NCI-H2196 treated with DMSO at 0.1 percent for 48 hours (cell line): ENCODE measurements at regions not wholly inside any gene's neighbourhood (a gene's known extent, or its start where the extent isn't known, plus 50 kb on each side); places are given as distances from the start of the nearest gene placed in this dataset.

Experiments used
- DNase-seq: peaks from one replicate; lab custom pipeline; 2025; ENCODE audit not compliant: unreplicated experiment; lab: John Stamatoyannopoulos, UW

- DNase-seq = no peak
Measured at GRCh38 chr10:75347186-75347585, 54.4 kb downstream of the ZNF503 start.

- DNase-seq = no peak
Measured at GRCh38 chr10:75345738-75346137, 55.8 kb downstream of the ZNF503 start.

GRCh38 chr10:75344170-75344569 lies 57.4 kb downstream of the ZNF503 start:
- no peak for DNase-seq

GRCh38 chr10:75342397-75342796 lies 59.2 kb downstream of the ZNF503 start:
- DNase-seq = no peak

GRCh38 chr10:75335983-75336382 lies 65.6 kb downstream of the ZNF503 start:
- DNase-seq = no peak

GRCh38 chr10:75335191-75335590 lies 66.4 kb downstream of the ZNF503 start:
- DNase-seq = no peak

GRCh38 chr10:75334720-75335119 lies 66.8 kb downstream of the ZNF503 start:
- DNase-seq = no peak

GRCh38 chr10:75332081-75332480 lies 69.5 kb downstream of the ZNF503 start:
- DNase-seq = no peak

GRCh38 chr10:75331081-75331480 lies 70.5 kb downstream of the ZNF503 start:
- no peak for DNase-seq

- no peak for DNase-seq
Measured at GRCh38 chr10:75329190-75329745, 72.3 kb downstream of the ZNF503 start.

- no peak for DNase-seq
Measured at GRCh38 chr10:75326306-75326705, 75.3 kb downstream of the ZNF503 start.

- DNase-seq = no peak
Measured at GRCh38 chr10:75319274-75319673, 82.3 kb downstream of the ZNF503 start.

- DNase-seq = no peak
Measured at GRCh38 chr10:75314570-75314969, 78.8 kb upstream of the COMTD1 start.

- DNase-seq = no peak
Measured at GRCh38 chr10:75312440-75312839, 76.7 kb upstream of the COMTD1 start.

GRCh38 chr10:75305675-75306074 lies 69.9 kb upstream of the COMTD1 start:
- DNase-seq = no peak

- no peak for DNase-seq
Measured at GRCh38 chr10:75304741-75305390, 69.1 kb upstream of the COMTD1 start.

- no peak for DNase-seq
Measured at GRCh38 chr10:75304313-75304712, 68.6 kb upstream of the COMTD1 start.

GRCh38 chr10:75303045-75303777 lies 67.5 kb upstream of the COMTD1 start:
- DNase-seq = no peak

- DNase-seq = no peak
Measured at GRCh38 chr10:75302029-75302428, 66.3 kb upstream of the COMTD1 start.

GRCh38 chr10:75297021-75297599 lies 61.4 kb upstream of the COMTD1 start:
- no peak for DNase-seq

- no peak for DNase-seq
Measured at GRCh38 chr10:75295868-75296441, 60.2 kb upstream of the COMTD1 start.
